PC-3 (cell line): ENCODE measurements at regions not wholly inside any gene's neighbourhood (a gene's known extent, or its start where the extent isn't known, plus 50 kb on each side); places are given as distances from the start of the nearest gene placed in this dataset.

Source experiments
- ATAC-seq: fragments of 200-7000 bp; cut with Tn5 transposase; 2 replicates; pipeline ENCODE4 v1.9.1; 2020; ENCODE audit warnings: mild to moderate bottlenecking, moderate library complexity
- BruUV-seq: library from RNA; stranded (reverse); fragments of 400-500 nt; replicated peaks from 2 replicates; lab custom pipeline; 2021; lab: Mats Ljungman, UMichigan
- CTCF ChIA-PET: fragments of 300-600 bp; sonication (Branson Sonifier 250); formaldehyde crosslinking; loops from one replicate; lab custom pipeline; 2022; ENCODE audit warnings: antibody characterized with exemption; lab: Charles Lee
- POLR2A ChIA-PET: fragments of 300-600 bp; sonication (Branson Sonifier 250); formaldehyde crosslinking; loops from one replicate; lab custom pipeline; 2022; ENCODE audit warnings: antibody characterized with exemption; ENCODE audit not compliant: unreplicated experiment; lab: Charles Lee
- DNase-seq: peaks from one replicate; pipeline ENCODE4 v3.0.0-alpha.2; 2015
- H2AFZ ChIP-seq: fragments of 300-600 bp; sonication (generic); 2 replicates; pipeline ENCODE4 v1.6.0; 2016; ENCODE audit warnings: antibody characterized with exemption, low read length
- H3F3A ChIP-seq: fragments of 300-600 bp; sonication (generic); one replicate; pipeline ENCODE4 v1.6.0; 2017; ENCODE audit warnings: antibody characterized with exemption, low read length, control low read depth, mild to moderate bottlenecking; ENCODE audit not compliant: unreplicated experiment
- H3K27ac ChIP-seq: fragments of 300-600 bp; sonication (generic); 2 replicates; pipeline ENCODE4 v1.5.1; 2016; ENCODE audit warnings: mild to moderate bottlenecking, low read length
- H3K27me3 ChIP-seq: fragments of 300-600 bp; sonication (generic); 2 replicates; pipeline ENCODE4 v1.6.1; 2016; ENCODE audit warnings: low read length, mixed read lengths
- H3K36me3 ChIP-seq: fragments of 300-600 bp; sonication (generic); 2 replicates; pipeline ENCODE4 v1.6.1; 2016; ENCODE audit warnings: low read depth, mixed run types, low read length, mixed read lengths
- H3K4me1 ChIP-seq: fragments of 300-600 bp; sonication (generic); 2 replicates; pipeline ENCODE4 v1.5.1; 2016; ENCODE audit warnings: low read length; ENCODE audit not compliant: insufficient read depth
- H3K4me2 ChIP-seq: fragments of 300-600 bp; sonication (generic); 2 replicates; pipeline ENCODE4 v1.6.0; 2016; ENCODE audit warnings: low read length
- H3K4me3 ChIP-seq: fragments of 300-600 bp; sonication (generic); 2 replicates; pipeline ENCODE4 v1.5.1; 2016; ENCODE audit warnings: mild to moderate bottlenecking, low read length, mixed read lengths
- H3K79me2 ChIP-seq: fragments of 300-600 bp; sonication (generic); 2 replicates; pipeline ENCODE4 v1.6.1; 2017; ENCODE audit warnings: low read length, mixed read lengths
- H3K9ac ChIP-seq: fragments of 300-600 bp; sonication (generic); 2 replicates; pipeline ENCODE4 v1.6.0; 2016; ENCODE audit warnings: mild to moderate bottlenecking, low read length
- H3K9me2 ChIP-seq: fragments of 300-600 bp; sonication (generic); replicated peaks from 2 replicates; pipeline ENCODE4 v1.6.1; 2016; ENCODE audit warnings: mixed run types, low read length, mixed read lengths
- H3K9me3 ChIP-seq: fragments of 300-600 bp; sonication (generic); 2 replicates; pipeline ENCODE4 v1.6.1; 2016; ENCODE audit warnings: low read length, mixed read lengths
- H4K20me1 ChIP-seq: fragments of 300-600 bp; sonication (generic); 2 replicates; pipeline ENCODE4 v1.6.1; 2016; ENCODE audit warnings: low read length, mixed read lengths
- EZH2 ChIP-seq: fragments of 300-600 bp; sonication (generic); IDR thresholded peaks from one replicate; pipeline ENCODE4 v1.6.1; 2017; ENCODE audit warnings: antibody characterized with exemption, mild to moderate bottlenecking, low read length; ENCODE audit not compliant: unreplicated experiment
- EZH2phosphoT487 ChIP-seq: fragments of 300-600 bp; sonication (generic); IDR thresholded peaks from 2 replicates; pipeline ENCODE4 v1.6.1; 2018; ENCODE audit warnings: mild to moderate bottlenecking, antibody characterized with exemption, low read length, borderline replicate concordance
- intact Hi-C: fragments of 100-400 bp; cut with micrococcal nuclease; formaldehyde crosslinking; loops from 2 replicates; pipeline ENCODE4 v1.9.0; 2023
- TF ChIP-seq, protein P1 (sequence below): fragments of 300-600 bp; sonication (generic); conservative IDR thresholded peaks from 2 replicates; pipeline ENCODE4 v1.5.1; 2017; ENCODE audit warnings: antibody characterized with exemption, low read depth, mild to moderate bottlenecking, low read length

DNA sequence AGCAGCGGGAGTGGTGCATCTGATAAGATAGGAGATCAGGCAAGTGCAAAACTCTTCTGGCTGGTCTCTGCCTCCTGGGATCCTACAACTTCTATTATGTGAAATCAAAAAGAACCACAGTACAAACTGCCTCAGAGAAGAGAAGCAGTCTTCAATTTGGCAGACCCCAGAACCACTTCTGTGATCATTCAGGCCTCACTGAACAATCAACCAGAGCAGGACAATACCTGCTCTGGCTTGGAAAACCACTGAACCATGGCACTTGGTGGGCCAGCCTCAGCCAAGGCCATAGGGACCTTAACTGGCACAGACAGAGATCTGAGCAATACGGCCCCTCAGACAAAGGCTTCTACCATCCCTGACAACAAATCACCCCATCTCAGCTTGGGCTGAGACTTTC, 103.0 kb downstream of the NDUFA12 start:
- intact Hi-C loops, result no loop called here
- BruUV-seq, result no TSS peak

DNA sequence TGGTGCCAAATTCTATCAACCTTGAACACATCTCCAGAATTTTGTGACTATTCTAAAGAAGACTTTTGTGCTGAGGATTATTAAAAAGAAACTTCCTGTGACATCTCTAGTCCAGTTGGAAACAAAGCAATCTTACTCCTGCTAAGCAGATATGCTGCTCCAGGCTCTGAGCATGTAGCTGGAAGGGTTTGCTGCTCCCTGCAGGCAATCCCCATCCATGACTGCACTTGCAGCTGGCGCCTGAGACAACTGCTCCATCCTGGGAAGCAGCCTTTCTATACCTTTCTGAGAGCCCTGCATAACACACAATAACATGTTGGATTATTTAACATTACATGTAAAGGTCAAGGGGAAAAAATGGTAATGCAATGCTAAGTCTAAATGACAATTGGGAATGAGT, 105.1 kb downstream of the NDUFA12 start:
- no peak overlapping the region for H3K4me2 ChIP-seq
- DNase-seq (peak; percentile 33), ATAC-seq (peak; percentile 50; the same call in 1 of the 2 replicates)
- POLR2A ChIA-PET, result no interaction called here
- H3K27me3 ChIP-seq, result peaks cover 2% of the 10 kb centered on the region
- no peak overlapping the region for H2AFZ ChIP-seq
- no TSS peak for BruUV-seq
- H3K4me1 ChIP-seq, result no peaks in the 10 kb centered on the region
- H3K4me3 ChIP-seq, result no peak overlapping the region
- TF ChIP-seq EZH2phosphoT487, result no peak
- TF ChIP-seq, protein P1, sequence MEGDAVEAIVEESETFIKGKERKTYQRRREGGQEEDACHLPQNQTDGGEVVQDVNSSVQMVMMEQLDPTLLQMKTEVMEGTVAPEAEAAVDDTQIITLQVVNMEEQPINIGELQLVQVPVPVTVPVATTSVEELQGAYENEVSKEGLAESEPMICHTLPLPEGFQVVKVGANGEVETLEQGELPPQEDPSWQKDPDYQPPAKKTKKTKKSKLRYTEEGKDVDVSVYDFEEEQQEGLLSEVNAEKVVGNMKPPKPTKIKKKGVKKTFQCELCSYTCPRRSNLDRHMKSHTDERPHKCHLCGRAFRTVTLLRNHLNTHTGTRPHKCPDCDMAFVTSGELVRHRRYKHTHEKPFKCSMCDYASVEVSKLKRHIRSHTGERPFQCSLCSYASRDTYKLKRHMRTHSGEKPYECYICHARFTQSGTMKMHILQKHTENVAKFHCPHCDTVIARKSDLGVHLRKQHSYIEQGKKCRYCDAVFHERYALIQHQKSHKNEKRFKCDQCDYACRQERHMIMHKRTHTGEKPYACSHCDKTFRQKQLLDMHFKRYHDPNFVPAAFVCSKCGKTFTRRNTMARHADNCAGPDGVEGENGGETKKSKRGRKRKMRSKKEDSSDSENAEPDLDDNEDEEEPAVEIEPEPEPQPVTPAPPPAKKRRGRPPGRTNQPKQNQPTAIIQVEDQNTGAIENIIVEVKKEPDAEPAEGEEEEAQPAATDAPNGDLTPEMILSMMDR, result peak; percentile 48
- no peaks in the 10 kb centered on the region for H4K20me1 ChIP-seq
- no peak overlapping the region for H3K9ac ChIP-seq
- intact Hi-C loops, result no loop called here
- H3F3A ChIP-seq, result no peaks in the 10 kb centered on the region
- H3K27ac ChIP-seq, result no peak overlapping the region
- H3K79me2 ChIP-seq, result no peaks in the 10 kb centered on the region
- H3K9me3 ChIP-seq, result no peaks in the 10 kb centered on the region
- H3K9me2 ChIP-seq, result no peaks in the 10 kb centered on the region
- H3K36me3 ChIP-seq, result no peaks in the 10 kb centered on the region
- CTCF ChIA-PET, result interaction anchor here (0.6 to 0.7 kb wide), 2 partner anchors 55 to 115 kb away, joined by 3 to 4 read pairs; no protein-coding TSS in a partner anchor

More for the DNA sequence above, 103.0 kb downstream of the NDUFA12 start:
- Histone ChIP-seq H3K4me1 (no peaks in the 10 kb centered on the region), H3K79me2 (no peaks in the 10 kb centered on the region), H3K4me3 (no peak overlapping the region), H3K27ac (no peak overlapping the region), H4K20me1 (no peaks in the 10 kb centered on the region), H3K9ac (no peak overlapping the region), H3K27me3 (no peaks in the 10 kb centered on the region; the same call in none of the 2 replicates), H3K9me2 (no peaks in the 10 kb centered on the region), H3K36me3 (no peaks in the 10 kb centered on the region), H2AFZ (no peak overlapping the region), H3K4me2 (no peak overlapping the region), H3F3A (no peaks in the 10 kb centered on the region), H3K9me3 (no peaks in the 10 kb centered on the region)
- TF ChIP-seq, protein P1, result no peak
- TF ChIP-seq EZH2 (no peak), EZH2phosphoT487 (no peak)
- no peak for ATAC-seq
- ChIA-PET CTCF (no interaction called here), POLR2A (no interaction called here)
- no peak for DNase-seq

DNA sequence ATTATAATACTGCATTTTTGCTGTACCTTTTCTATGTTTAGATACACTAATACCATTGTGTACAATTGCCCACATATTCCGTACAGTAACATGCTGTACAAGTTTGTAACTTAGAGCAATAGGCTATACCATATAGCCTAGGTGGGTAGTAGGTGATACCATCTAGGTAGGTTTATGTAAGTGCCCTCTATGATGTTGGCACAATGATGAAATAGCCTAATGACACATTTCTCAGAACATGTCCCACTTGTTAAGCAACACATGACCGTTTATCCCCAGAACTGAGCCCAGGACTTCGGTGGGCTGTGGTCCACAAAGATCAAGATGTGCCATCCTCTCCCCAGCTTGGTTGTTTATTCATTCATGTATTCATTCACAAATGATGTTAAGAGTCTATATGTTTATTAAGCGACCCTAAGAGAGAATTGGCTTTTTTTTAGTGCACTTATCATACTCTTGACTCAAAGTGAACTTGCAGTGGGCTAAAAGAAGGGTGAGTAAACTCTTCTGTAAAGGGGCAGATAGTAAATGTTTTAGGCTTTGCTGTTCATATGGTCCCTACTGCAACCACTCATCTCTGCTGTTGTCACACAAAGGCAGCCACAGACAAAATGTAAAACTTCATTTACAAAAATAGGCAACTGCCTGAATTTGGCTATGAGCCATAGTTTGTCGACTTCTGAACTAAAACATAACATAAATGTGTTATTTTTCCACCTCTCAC, 110.8 kb downstream of the NDUFA12 start:
- Histone ChIP-seq H3K4me1 (no peaks in the 10 kb centered on the region), H3K9me2 (no peaks in the 10 kb centered on the region), H3K9me3 (no peaks in the 10 kb centered on the region), H3K4me3 (no peak overlapping the region), H3K27me3 (peaks cover 25% of the 10 kb centered on the region; the same call in 1 of the 2 replicates), H2AFZ (no peak overlapping the region), H3K36me3 (no peaks in the 10 kb centered on the region), H3K27ac (no peak overlapping the region), H3K79me2 (no peaks in the 10 kb centered on the region), H4K20me1 (no peaks in the 10 kb centered on the region), H3K9ac (no peak overlapping the region), H3K4me2 (no peak overlapping the region), H3F3A (no peaks in the 10 kb centered on the region)
- no TSS peak for BruUV-seq
- no peak for DNase-seq
- no peak for TF ChIP-seq EZH2phosphoT487
- no peak for TF ChIP-seq EZH2
- TF ChIP-seq, protein P1, result no peak
- POLR2A ChIA-PET, result no interaction called here
- intact Hi-C loops, result no loop called here
- CTCF ChIA-PET, result no interaction called here
- no peak for ATAC-seq
